B cell (primary cell): ENCODE measurements at regions not wholly inside any gene's neighbourhood (a gene's known extent, or its start where the extent isn't known, plus 50 kb on each side); places are given as distances from the start of the nearest gene placed in this dataset.

Experiments used
- ATAC-seq: fragments of 200-7000 bp; cut with Tn5 transposase; one replicate; pipeline ENCODE4 v1.10.0; 2021; ENCODE audit warnings: low read depth, mild to moderate bottlenecking, moderate number of reproducible peaks, moderate library complexity
- CTCF ChIA-PET: fragments of 350-600 bp; sonication (Branson Sonifier 250); formaldehyde crosslinking; loops from one replicate; lab custom pipeline; 2021; ENCODE audit warnings: antibody characterized with exemption, inconsistent platforms; lab: Charles Lee
- POLR2A ChIA-PET: fragments of 350-600 bp; sonication (Branson Sonifier 250); formaldehyde crosslinking; loops from one replicate; lab custom pipeline; 2021; ENCODE audit warnings: antibody characterized with exemption; lab: Charles Lee
- DNase-seq: peaks from one replicate; pipeline ENCODE4 v3.0.0; 2013
- H2AFZ ChIP-seq: 2 replicates; pipeline ENCODE4 v1.6.1; 2012; ENCODE audit warnings: mild to moderate bottlenecking, low read depth, low read length; ENCODE audit not compliant: insufficient read depth, poor library complexity, severe bottlenecking
- H3K27ac ChIP-seq, 2 donors: 1 replicate in 1 of 2; 2 replicates in 1 of 2; pipeline ENCODE4 v1.5.1; 2012 to 2013; ENCODE audit warnings: low read length in 2 of 2, mild to moderate bottlenecking in 2 of 2, moderate library complexity in 1 of 2
- H3K27me3 ChIP-seq, 4 experiments: fragments of 200-600 bp in 1 of 4; sonication (generic) in 1 of 4; replicated peaks in 1 of 4; 1 replicate in 2 of 4; 2 replicates in 2 of 4; pipeline versions ENCODE4 v1.6.1 to v1.7.0; 2013 to 2016; ENCODE audit warnings: low read length in 3 of 4, mild to moderate bottlenecking in 2 of 4, mixed read lengths in 1 of 4, moderate library complexity in 1 of 4; ENCODE audit not compliant: insufficient read depth in 4 of 4, control insufficient read depth in 3 of 4; ENCODE audit errors: control extremely low read depth in 1 of 4
- H3K36me3 ChIP-seq, 2 experiments: replicated peaks in 1 of 2; 1 replicate in 1 of 2; 2 replicates in 1 of 2; pipeline versions ENCODE4 v1.6.1 to v1.7.1; 2013; ENCODE audit warnings: low read length in 1 of 2; ENCODE audit not compliant: insufficient read depth in 2 of 2, control insufficient read depth in 1 of 2; ENCODE audit errors: control extremely low read depth in 1 of 2, extremely low read depth in 1 of 2
- H3K4me1 ChIP-seq, 2 donors: fragments of 200-600 bp in 1 of 2; sonication (generic) in 1 of 2; 1 replicate in 1 of 2; 2 replicates in 1 of 2; pipeline versions ENCODE4 v1.5.1 to v1.6.1; 2013 to 2017; ENCODE audit warnings: low read length in 2 of 2; ENCODE audit not compliant: control insufficient read depth in 2 of 2, insufficient read depth in 2 of 2
- H3K4me2 ChIP-seq: replicated peaks from 2 replicates; pipeline ENCODE3; 2012; ENCODE audit warnings: mild to moderate bottlenecking, low read depth, low read length; ENCODE audit not compliant: poor library complexity, severe bottlenecking
- H3K4me3 ChIP-seq, 5 experiments: fragments of 200-600 bp in 1 of 5; sonication (generic) in 1 of 5; 1 replicate in 3 of 5; 2 replicates in 2 of 5; pipeline versions ENCODE4 v1.5.1 to v1.7.0; 2011 to 2016; ENCODE audit warnings: low read length in 4 of 5, mild to moderate bottlenecking in 4 of 5, low read depth in 2 of 5, control low read depth in 1 of 5, moderate library complexity in 1 of 5; ENCODE audit not compliant: insufficient read depth in 1 of 5; ENCODE audit errors: control extremely low read depth in 1 of 5, extremely low read depth in 1 of 5
- H3K79me2 ChIP-seq: fragments of 200-600 bp; sonication (generic); one replicate; pipeline ENCODE4 v1.6.0; 2016; ENCODE audit warnings: low read length; ENCODE audit not compliant: control insufficient read depth, insufficient read depth
- H3K9ac ChIP-seq: fragments of 200-600 bp; sonication (generic); 2 replicates; pipeline ENCODE4 v1.6.1; 2017; ENCODE audit warnings: mild to moderate bottlenecking, low read length, moderate library complexity
- H3K9me3 ChIP-seq, 3 donors: one replicate each; pipeline versions ENCODE4 v1.6.1 to v1.7.1; 2013; ENCODE audit warnings: low read length in 2 of 3; ENCODE audit not compliant: control insufficient read depth in 2 of 3, insufficient read depth in 1 of 3; ENCODE audit errors: control extremely low read depth in 1 of 3
- H4K20me1 ChIP-seq: 2 replicates; pipeline ENCODE4 v1.6.0; 2012; ENCODE audit warnings: mild to moderate bottlenecking, low read length; ENCODE audit not compliant: insufficient read depth, control insufficient read depth, poor library complexity, severe bottlenecking
- H3K27ac Mint-ChIP-seq: one replicate; pipeline ENCODE4 v1.8.0; 2021; ENCODE audit warnings: mixed read lengths
- H3K27me3 Mint-ChIP-seq: one replicate; pipeline ENCODE4 v1.8.0; 2021; ENCODE audit warnings: mixed read lengths
- H3K4me1 Mint-ChIP-seq: one replicate; pipeline ENCODE4 v1.8.0; 2021; ENCODE audit warnings: mixed read lengths
- H3K4me3 Mint-ChIP-seq: one replicate; pipeline ENCODE4 v1.8.0; 2021; ENCODE audit warnings: mixed read lengths
- H3K9me3 Mint-ChIP-seq: one replicate; pipeline ENCODE4 v1.8.0; 2022; ENCODE audit warnings: mixed read lengths; ENCODE audit not compliant: insufficient read depth
- EZH2 ChIP-seq: IDR thresholded peaks from 2 replicates; pipeline ENCODE4 v1.6.1; 2012; ENCODE audit warnings: borderline replicate concordance, low read depth, mild to moderate bottlenecking, moderate library complexity, low read length; ENCODE audit not compliant: insufficient read depth, poor library complexity, severe bottlenecking
- WGBS: methylation state at CpG from one replicate; pipeline ENCODE4 v1.1.5; 2013; ENCODE audit warnings: missing lambda C conversion rate; ENCODE audit not compliant: insufficient coverage; 5-methylcytosine and 5-hydroxymethylcytosine counted together
- intact Hi-C: fragments of 100-400 bp; cut with micrococcal nuclease; formaldehyde crosslinking; loops from one replicate; pipeline ENCODE4 v1.10.0; 2022
- TF ChIP-seq, protein P1 (sequence below): fragments of 200-600 bp; IDR thresholded peaks from one replicate; pipeline ENCODE4 v1.8.0; 2022; ENCODE audit warnings: antibody characterized with exemption, mild to moderate bottlenecking

DNA sequence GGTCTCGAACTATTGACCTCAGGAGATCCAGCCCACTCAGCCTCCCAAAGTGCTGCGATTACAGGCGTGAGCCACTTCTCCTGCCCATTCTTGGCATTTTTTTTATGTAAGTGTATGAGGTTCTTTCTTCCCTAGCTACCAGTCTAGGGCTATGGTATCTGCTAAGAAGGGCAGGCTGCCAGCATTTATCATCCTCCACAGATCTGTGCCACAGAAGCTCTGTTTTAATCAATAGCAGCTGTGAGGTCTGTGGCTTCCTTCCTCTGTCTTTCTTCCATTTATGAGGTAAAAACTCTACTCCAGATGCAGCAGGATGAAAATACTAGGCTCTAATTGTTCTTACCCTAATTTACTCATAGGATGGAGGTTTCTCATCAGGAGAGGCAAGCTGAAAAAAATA is 1382.4 kb upstream of the ADGRB3 start:
- intact Hi-C loops, result no loop called here
- 100% methylated on average over 1 of the region's 3 CpGs for WGBS
- no peaks in the 10 kb centered on the region for H3K79me2 ChIP-seq
- H3K27me3 ChIP-seq, result no peaks in the 10 kb centered on the region
- peaks cover 0 to 7% (median 0%) of the 10 kb centered on the region in 3 donors for H3K9me3 ChIP-seq
- TF ChIP-seq, protein P1, sequence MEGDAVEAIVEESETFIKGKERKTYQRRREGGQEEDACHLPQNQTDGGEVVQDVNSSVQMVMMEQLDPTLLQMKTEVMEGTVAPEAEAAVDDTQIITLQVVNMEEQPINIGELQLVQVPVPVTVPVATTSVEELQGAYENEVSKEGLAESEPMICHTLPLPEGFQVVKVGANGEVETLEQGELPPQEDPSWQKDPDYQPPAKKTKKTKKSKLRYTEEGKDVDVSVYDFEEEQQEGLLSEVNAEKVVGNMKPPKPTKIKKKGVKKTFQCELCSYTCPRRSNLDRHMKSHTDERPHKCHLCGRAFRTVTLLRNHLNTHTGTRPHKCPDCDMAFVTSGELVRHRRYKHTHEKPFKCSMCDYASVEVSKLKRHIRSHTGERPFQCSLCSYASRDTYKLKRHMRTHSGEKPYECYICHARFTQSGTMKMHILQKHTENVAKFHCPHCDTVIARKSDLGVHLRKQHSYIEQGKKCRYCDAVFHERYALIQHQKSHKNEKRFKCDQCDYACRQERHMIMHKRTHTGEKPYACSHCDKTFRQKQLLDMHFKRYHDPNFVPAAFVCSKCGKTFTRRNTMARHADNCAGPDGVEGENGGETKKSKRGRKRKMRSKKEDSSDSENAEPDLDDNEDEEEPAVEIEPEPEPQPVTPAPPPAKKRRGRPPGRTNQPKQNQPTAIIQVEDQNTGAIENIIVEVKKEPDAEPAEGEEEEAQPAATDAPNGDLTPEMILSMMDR, result no peak
- no peak for TF ChIP-seq EZH2
- H3K4me1 Mint-ChIP-seq, result no peaks in the 10 kb centered on the region
- H3K27me3 Mint-ChIP-seq, result no peaks in the 10 kb centered on the region
- CTCF ChIA-PET, result no interaction called here
- H3K4me3 ChIP-seq, result no peak overlapping the region
- H3K9ac ChIP-seq, result no peak overlapping the region
- no peaks in the 10 kb centered on the region for H3K36me3 ChIP-seq
- H4K20me1 ChIP-seq, result no peaks in the 10 kb centered on the region
- POLR2A ChIA-PET, result no interaction called here
- no peak for ATAC-seq
- no peak overlapping the region for H2AFZ ChIP-seq
- H3K4me1 ChIP-seq, result no peaks in the 10 kb centered on the region
- H3K27ac ChIP-seq, result no peak overlapping the region
- H3K27ac Mint-ChIP-seq, result no peak overlapping the region
- H3K9me3 Mint-ChIP-seq, result peaks cover 2% of the 10 kb centered on the region
- no peak overlapping the region for H3K4me2 ChIP-seq
- no peak for DNase-seq
- no peak overlapping the region for H3K4me3 Mint-ChIP-seq

DNA sequence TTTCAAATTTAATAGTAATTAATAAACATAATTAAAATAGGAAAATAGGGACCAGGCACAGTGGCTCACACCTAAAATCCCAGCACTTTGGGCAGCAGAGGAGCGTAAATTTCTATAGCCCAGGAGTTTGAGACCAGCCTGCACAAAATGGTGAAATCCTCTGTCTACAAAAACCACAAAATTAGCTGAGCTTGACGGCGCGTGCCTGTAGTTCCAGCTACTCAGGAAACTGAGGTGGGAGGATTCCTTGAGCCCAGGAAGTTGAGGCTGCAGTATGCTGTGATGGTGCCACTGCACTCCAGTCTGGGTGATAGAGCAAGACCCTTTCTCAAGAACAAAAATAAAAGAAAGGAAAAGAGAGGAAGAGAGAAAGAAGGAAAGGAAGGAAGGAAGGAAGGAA is 1387.0 kb upstream of the ADGRB3 start:
- Mint-ChIP-seq H3K9me3 (peaks cover 9% of the 10 kb centered on the region), H3K27me3 (no peaks in the 10 kb centered on the region), H3K4me3 (no peak overlapping the region), H3K4me1 (no peaks in the 10 kb centered on the region), H3K27ac (no peak overlapping the region)
- ATAC-seq (no peak), DNase-seq (no peak)
- H3K79me2 ChIP-seq, result no peaks in the 10 kb centered on the region
- no peak overlapping the region for H3K27ac ChIP-seq
- H3K9me3 ChIP-seq, result peaks cover 0 to 11% (median 0%) of the 10 kb centered on the region in 3 donors
- no peak overlapping the region for H2AFZ ChIP-seq
- no peaks in the 10 kb centered on the region for H4K20me1 ChIP-seq
- H3K4me2 ChIP-seq, result no peak overlapping the region
- no peaks in the 10 kb centered on the region for H3K4me1 ChIP-seq
- H3K36me3 ChIP-seq, result no peaks in the 10 kb centered on the region
- ChIA-PET POLR2A (no interaction called here), CTCF (no interaction called here)
- 86% methylated on average over 1 of the region's 4 CpGs for WGBS
- H3K9ac ChIP-seq, result no peak overlapping the region
- intact Hi-C loops, result no loop called here
- H3K4me3 ChIP-seq, result no peak overlapping the region
- no peaks in the 10 kb centered on the region for H3K27me3 ChIP-seq
- TF ChIP-seq, protein P1, result no peak
- TF ChIP-seq EZH2, result no peak
